HCT116 (cell line): ENCODE measurements at regions not wholly inside any gene's neighbourhood (a gene's known extent, or its start where the extent isn't known, plus 50 kb on each side); places are given as distances from the start of the nearest gene placed in this dataset.

Experiments
- ATAC-seq: fragments of 200-7000 bp; cut with Tn5 transposase; 2 replicates; pipeline ENCODE4 v1.9.1; 2020; ENCODE audit warnings: mild to moderate bottlenecking, moderate library complexity
- BruUV-seq: library from RNA; stranded (reverse); fragments of 400-500 nt; replicated peaks from 2 replicates; lab custom pipeline; 2021; lab: Mats Ljungman, UMichigan
- CTCF ChIA-PET: fragments of 300-600 bp; sonication (Branson Sonifier 250); formaldehyde crosslinking; loops from one replicate; lab custom pipeline; 2021; ENCODE audit warnings: antibody characterized with exemption; lab: Charles Lee
- POLR2A ChIA-PET: fragments of 300-600, 350-600 bp; sonication (Branson Sonifier 250); formaldehyde crosslinking; loops from one replicate; lab custom pipeline; 2021; ENCODE audit warnings: antibody characterized with exemption; lab: Charles Lee
- RAD21 ChIA-PET, 2 experiments: fragments of 300-600 bp; sonication (Branson Sonifier 250); formaldehyde crosslinking; loops; one replicate each; lab custom pipeline; 2023; ENCODE audit warnings: low total read pairs in 2 of 2; ENCODE audit not compliant: uncharacterized antibody in 2 of 2, unreplicated experiment in 2 of 2, low non-redundant PET in 1 of 2; lab: Charles Lee
- DNase-seq: peaks from one replicate; pipeline ENCODE4 v3.0.0-alpha.2; 2010; ENCODE audit warnings: low read depth, low spot score
- H2AFZ ChIP-seq: fragments of 200-600 bp; shearing (Covaris generic), sonication (generic); 2 replicates; pipeline ENCODE4 v1.6.1; 2017; ENCODE audit warnings: low read depth, mixed run types, mixed read lengths, antibody characterized with exemption, low read length; ENCODE audit not compliant: poor library complexity, severe bottlenecking
- H3K27ac ChIP-seq: 2 replicates; pipeline ENCODE4 v1.5.1; 2012; ENCODE audit warnings: low read depth, low read length
- H3K27me3 ChIP-seq: fragments of 200-600 bp; sonication (generic); 2 replicates; pipeline ENCODE4 v1.6.1; 2016; ENCODE audit warnings: mixed run types, low read length, mixed read lengths; ENCODE audit not compliant: insufficient read depth
- H3K36me3 ChIP-seq, 2 experiments: fragments of 200-500 bp in 1 of 2; fragments of 200-600 bp in 1 of 2; sonication (Bioruptor generic) in 1 of 2; sonication (generic) in 1 of 2; 2 replicates each; pipeline versions ENCODE4 v1.5.1 to v1.6.1; 2014 to 2016; ENCODE audit warnings: low read length in 2 of 2, inconsistent platforms in 1 of 2, mixed read lengths in 1 of 2, mixed run types in 1 of 2; ENCODE audit not compliant: insufficient read depth in 2 of 2, control insufficient read depth in 1 of 2
- H3K4me1 ChIP-seq, 2 experiments: fragments of 200-600 bp in 1 of 2; sonication (generic) in 1 of 2; 2 replicates each; pipeline versions ENCODE4 v1.5.1 to v1.6.1; 2012 to 2017; ENCODE audit warnings: low read length in 2 of 2, inconsistent platforms in 1 of 2, mild to moderate bottlenecking in 1 of 2, mixed read lengths in 1 of 2, mixed run types in 1 of 2, moderate library complexity in 1 of 2; ENCODE audit not compliant: insufficient read depth in 2 of 2, control insufficient read depth in 1 of 2
- H3K4me2 ChIP-seq: fragments of 200-600 bp; sonication (generic); 2 replicates; pipeline ENCODE4 v1.6.1; 2017; ENCODE audit warnings: mixed run types, low read length, mixed read lengths
- H3K4me3 ChIP-seq, 2 experiments: fragments of 200-600 bp in 1 of 2; sonication (generic) in 1 of 2; replicated peaks in 1 of 2; 2 replicates each; pipeline ENCODE4 v1.5.1; 2011 to 2016; ENCODE audit warnings: low read length in 2 of 2, control low read depth in 1 of 2, low read depth in 1 of 2, mild to moderate bottlenecking in 1 of 2, mixed read lengths in 1 of 2, mixed run types in 1 of 2
- H3K79me2 ChIP-seq: fragments of 200-600 bp; sonication (generic); 2 replicates; pipeline ENCODE4 v1.6.1; 2017; ENCODE audit warnings: mild to moderate bottlenecking, mixed run types, low read length, moderate library complexity, mixed read lengths; ENCODE audit not compliant: insufficient read depth
- H3K9ac ChIP-seq: fragments of 200-600 bp; sonication (generic); 2 replicates; pipeline ENCODE4 v1.6.1; 2016; ENCODE audit warnings: low read length, mixed read lengths
- H3K9me2 ChIP-seq: fragments of 200-600 bp; sonication (generic), shearing (Covaris generic); 2 replicates; pipeline ENCODE4 v1.6.1; 2017; ENCODE audit warnings: mixed run types, mild to moderate bottlenecking, moderate library complexity; ENCODE audit not compliant: insufficient read depth
- H3K9me3 ChIP-seq, 2 experiments: fragments of 200-500 bp in 1 of 2; fragments of 200-600 bp in 1 of 2; sonication (Bioruptor generic) in 1 of 2; sonication (generic) in 1 of 2; 2 replicates each; pipeline ENCODE4 v1.6.1; 2014 to 2017; ENCODE audit warnings: low read length in 2 of 2, mixed read lengths in 2 of 2, inconsistent platforms in 1 of 2, low read depth in 1 of 2, mild to moderate bottlenecking in 1 of 2, mixed run types in 1 of 2, moderate library complexity in 1 of 2; ENCODE audit not compliant: control insufficient read depth in 1 of 2, insufficient read depth in 1 of 2
- H4K20me1 ChIP-seq: fragments of 200-600 bp; sonication (generic), shearing (Covaris generic); 2 replicates; pipeline ENCODE4 v1.6.1; 2017; ENCODE audit warnings: mixed run types, mild to moderate bottlenecking, moderate library complexity; ENCODE audit not compliant: insufficient read depth
- CBX3 ChIP-seq: IDR thresholded peaks from 2 replicates; pipeline ENCODE4 v1.6.1; 2012; ENCODE audit warnings: low read depth
- EGR1 ChIP-seq: IDR thresholded peaks from 2 replicates; pipeline ENCODE4 v1.6.1; 2012; ENCODE audit warnings: low read depth
- ELF1 ChIP-seq: IDR thresholded peaks from 2 replicates; pipeline ENCODE4 v1.6.1; 2012; ENCODE audit warnings: low read depth, borderline replicate concordance
- EZH2phosphoT487 ChIP-seq: fragments of 200-600 bp; IDR thresholded peaks from 2 replicates; pipeline ENCODE4 v1.6.1; 2018; ENCODE audit warnings: antibody characterized with exemption, borderline replicate concordance
- FOSL1 ChIP-seq: IDR thresholded peaks from 2 replicates; pipeline ENCODE4 v1.6.1; 2012; ENCODE audit warnings: low read depth
- JUND ChIP-seq: IDR thresholded peaks from 2 replicates; pipeline ENCODE4 v1.6.1; 2012
- POLR2A ChIP-seq: IDR thresholded peaks from 2 replicates; pipeline ENCODE4 v1.7.0; 2011; ENCODE audit warnings: borderline replicate concordance; ENCODE audit not compliant: insufficient read depth, insufficient read length; ENCODE audit errors: extremely low read depth
- POLR2AphosphoS5 ChIP-seq: IDR thresholded peaks from 2 replicates; pipeline ENCODE4 v1.6.1; 2011; ENCODE audit warnings: mild to moderate bottlenecking, low read depth, low read length, moderate library complexity
- RAD21 ChIP-seq: IDR thresholded peaks from 2 replicates; pipeline ENCODE4 v1.6.1; 2012; ENCODE audit warnings: low read depth, mild to moderate bottlenecking
- SP1 ChIP-seq: IDR thresholded peaks from 2 replicates; pipeline ENCODE4 v1.6.1; 2012; ENCODE audit warnings: low read depth
- SRF ChIP-seq: IDR thresholded peaks from 2 replicates; pipeline ENCODE4 v1.6.1; 2012; ENCODE audit warnings: low read depth
- TCF7L2 ChIP-seq: IDR thresholded peaks from 2 replicates; pipeline ENCODE4 v1.7.0; 2011; ENCODE audit warnings: borderline replicate concordance, inconsistent platforms; ENCODE audit not compliant: insufficient read depth, insufficient read length; ENCODE audit errors: extremely low read depth
- YY1 ChIP-seq: IDR thresholded peaks from 2 replicates; pipeline ENCODE4 v1.6.1; 2011; ENCODE audit warnings: low read length, low read depth, moderate library complexity, mild to moderate bottlenecking; ENCODE audit not compliant: insufficient replicate concordance; ENCODE audit errors: extremely low read depth
- ZFX ChIP-seq: fragments of 450-650 bp; IDR thresholded peaks from 2 replicates; pipeline ENCODE4 v1.6.1; 2017
- ZNF274 ChIP-seq: fragments of 200-500 bp; sonication (Bioruptor generic); IDR thresholded peaks from 2 replicates; pipeline ENCODE4 v1.6.1; 2014; ENCODE audit warnings: mild to moderate bottlenecking, low read depth, low read length, inconsistent platforms
- intact Hi-C: fragments of 100-400 bp; cut with micrococcal nuclease; formaldehyde crosslinking; loops from 2 replicates; pipeline ENCODE4 v1.10.0; 2022
- TF ChIP-seq, protein P1 (sequence below): IDR thresholded peaks from 2 replicates; pipeline ENCODE4 v1.6.1; 2012; ENCODE audit warnings: low read depth
- TF ChIP-seq, protein P2 (sequence below): IDR thresholded peaks from 2 replicates; pipeline ENCODE4 v1.6.1; 2012
- TF ChIP-seq, protein P3 (sequence below): IDR thresholded peaks from 2 replicates; pipeline ENCODE4 v1.6.1; 2012
- TF ChIP-seq, protein P4 (sequence below), 3 experiments: fragments of 200-600 bp in 1 of 3; sonication (generic) in 1 of 3; IDR thresholded peaks in 2 of 3; conservative IDR thresholded peaks in 1 of 3; 2 replicates each; pipeline ENCODE4 v1.5.1; 2012 to 2017; ENCODE audit warnings: low read depth in 2 of 3, low read length in 2 of 3, antibody characterized with exemption in 1 of 3, borderline replicate concordance in 1 of 3, control low read depth in 1 of 3, mild to moderate bottlenecking in 1 of 3, mixed read lengths in 1 of 3, mixed run types in 1 of 3, moderate library complexity in 1 of 3; ENCODE audit not compliant: insufficient read depth in 1 of 3

DNA sequence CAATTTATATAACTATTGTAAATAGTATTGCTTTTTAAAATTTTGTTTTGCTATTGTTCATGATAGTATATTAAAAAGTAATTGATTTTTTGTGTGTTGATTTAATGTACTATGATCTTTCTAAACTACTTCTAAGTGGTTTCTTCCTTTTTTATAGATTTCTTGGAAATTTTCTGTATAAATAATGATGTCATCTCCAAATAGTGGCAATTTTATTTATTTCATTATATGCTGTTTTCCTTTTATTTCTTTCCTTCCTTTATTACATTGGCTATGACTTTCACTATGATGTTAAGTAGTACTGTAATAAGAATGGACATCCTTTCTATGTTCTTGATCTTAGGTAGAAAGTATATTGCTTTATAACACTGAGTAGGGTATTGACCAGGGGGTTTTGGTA lies 451.5 kb upstream of the SPTLC3 start:
- POLR2A ChIA-PET: no interaction called here
- no peak for ATAC-seq
- CTCF ChIA-PET: no interaction called here
- no peak overlapping the region for H3K9ac ChIP-seq
- no peak for DNase-seq
- RAD21 ChIA-PET: no interaction called here
- H4K20me1 ChIP-seq: no peaks in the 10 kb centered on the region
- intact Hi-C loops: no loop called here
- H3K4me2 ChIP-seq: no peak overlapping the region
- H3K27me3 ChIP-seq: no peaks in the 10 kb centered on the region
- BruUV-seq: no TSS peak
- no peaks in the 10 kb centered on the region for H3K9me2 ChIP-seq
- no peaks in the 10 kb centered on the region for H3K36me3 ChIP-seq
- H3K79me2 ChIP-seq: no peaks in the 10 kb centered on the region
- no peak overlapping the region for H2AFZ ChIP-seq
- no peaks in the 10 kb centered on the region for H3K4me1 ChIP-seq
- no peak for TF ChIP-seq FOSL1
- TF ChIP-seq SRF: no peak
- TF ChIP-seq ZNF274: no peak
- no peak for TF ChIP-seq EZH2phosphoT487
- no peak for TF ChIP-seq CBX3
- TF ChIP-seq, protein P1, sequence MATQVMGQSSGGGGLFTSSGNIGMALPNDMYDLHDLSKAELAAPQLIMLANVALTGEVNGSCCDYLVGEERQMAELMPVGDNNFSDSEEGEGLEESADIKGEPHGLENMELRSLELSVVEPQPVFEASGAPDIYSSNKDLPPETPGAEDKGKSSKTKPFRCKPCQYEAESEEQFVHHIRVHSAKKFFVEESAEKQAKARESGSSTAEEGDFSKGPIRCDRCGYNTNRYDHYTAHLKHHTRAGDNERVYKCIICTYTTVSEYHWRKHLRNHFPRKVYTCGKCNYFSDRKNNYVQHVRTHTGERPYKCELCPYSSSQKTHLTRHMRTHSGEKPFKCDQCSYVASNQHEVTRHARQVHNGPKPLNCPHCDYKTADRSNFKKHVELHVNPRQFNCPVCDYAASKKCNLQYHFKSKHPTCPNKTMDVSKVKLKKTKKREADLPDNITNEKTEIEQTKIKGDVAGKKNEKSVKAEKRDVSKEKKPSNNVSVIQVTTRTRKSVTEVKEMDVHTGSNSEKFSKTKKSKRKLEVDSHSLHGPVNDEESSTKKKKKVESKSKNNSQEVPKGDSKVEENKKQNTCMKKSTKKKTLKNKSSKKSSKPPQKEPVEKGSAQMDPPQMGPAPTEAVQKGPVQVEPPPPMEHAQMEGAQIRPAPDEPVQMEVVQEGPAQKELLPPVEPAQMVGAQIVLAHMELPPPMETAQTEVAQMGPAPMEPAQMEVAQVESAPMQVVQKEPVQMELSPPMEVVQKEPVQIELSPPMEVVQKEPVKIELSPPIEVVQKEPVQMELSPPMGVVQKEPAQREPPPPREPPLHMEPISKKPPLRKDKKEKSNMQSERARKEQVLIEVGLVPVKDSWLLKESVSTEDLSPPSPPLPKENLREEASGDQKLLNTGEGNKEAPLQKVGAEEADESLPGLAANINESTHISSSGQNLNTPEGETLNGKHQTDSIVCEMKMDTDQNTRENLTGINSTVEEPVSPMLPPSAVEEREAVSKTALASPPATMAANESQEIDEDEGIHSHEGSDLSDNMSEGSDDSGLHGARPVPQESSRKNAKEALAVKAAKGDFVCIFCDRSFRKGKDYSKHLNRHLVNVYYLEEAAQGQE: no peak
- TF ChIP-seq ELF1: no peak
- no peak for TF ChIP-seq EGR1
- TF ChIP-seq, protein P2, sequence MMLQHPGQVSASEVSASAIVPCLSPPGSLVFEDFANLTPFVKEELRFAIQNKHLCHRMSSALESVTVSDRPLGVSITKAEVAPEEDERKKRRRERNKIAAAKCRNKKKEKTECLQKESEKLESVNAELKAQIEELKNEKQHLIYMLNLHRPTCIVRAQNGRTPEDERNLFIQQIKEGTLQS: no peak
- TF ChIP-seq, protein P3, sequence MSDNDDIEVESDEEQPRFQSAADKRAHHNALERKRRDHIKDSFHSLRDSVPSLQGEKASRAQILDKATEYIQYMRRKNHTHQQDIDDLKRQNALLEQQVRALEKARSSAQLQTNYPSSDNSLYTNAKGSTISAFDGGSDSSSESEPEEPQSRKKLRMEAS: no peak
- TF ChIP-seq POLR2AphosphoS5: no peak
- no peak for TF ChIP-seq ZFX
- TF ChIP-seq RAD21: no peak
- TF ChIP-seq YY1: no peak
- no peak for TF ChIP-seq SP1
- no peak for TF ChIP-seq TCF7L2
- TF ChIP-seq JUND: no peak
- TF ChIP-seq POLR2A: no peak
- TF ChIP-seq, protein P4, sequence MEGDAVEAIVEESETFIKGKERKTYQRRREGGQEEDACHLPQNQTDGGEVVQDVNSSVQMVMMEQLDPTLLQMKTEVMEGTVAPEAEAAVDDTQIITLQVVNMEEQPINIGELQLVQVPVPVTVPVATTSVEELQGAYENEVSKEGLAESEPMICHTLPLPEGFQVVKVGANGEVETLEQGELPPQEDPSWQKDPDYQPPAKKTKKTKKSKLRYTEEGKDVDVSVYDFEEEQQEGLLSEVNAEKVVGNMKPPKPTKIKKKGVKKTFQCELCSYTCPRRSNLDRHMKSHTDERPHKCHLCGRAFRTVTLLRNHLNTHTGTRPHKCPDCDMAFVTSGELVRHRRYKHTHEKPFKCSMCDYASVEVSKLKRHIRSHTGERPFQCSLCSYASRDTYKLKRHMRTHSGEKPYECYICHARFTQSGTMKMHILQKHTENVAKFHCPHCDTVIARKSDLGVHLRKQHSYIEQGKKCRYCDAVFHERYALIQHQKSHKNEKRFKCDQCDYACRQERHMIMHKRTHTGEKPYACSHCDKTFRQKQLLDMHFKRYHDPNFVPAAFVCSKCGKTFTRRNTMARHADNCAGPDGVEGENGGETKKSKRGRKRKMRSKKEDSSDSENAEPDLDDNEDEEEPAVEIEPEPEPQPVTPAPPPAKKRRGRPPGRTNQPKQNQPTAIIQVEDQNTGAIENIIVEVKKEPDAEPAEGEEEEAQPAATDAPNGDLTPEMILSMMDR (IDR thresholded peaks at IDR 0.05 in 2 of 3, conservative IDR thresholded peaks at IDR 0.05 in 1 of 3; ENCODE audit: borderline replicate concordance in 1 of 3, insufficient read depth in 1 of 3, low read depth in 2 of 3, low read length in 2 of 3): no peak
- H3K9me3 ChIP-seq: peaks cover 14 to 18% of the 10 kb centered on the region in 2 experiments; a peak in 3 of 4 replicates
- no peak overlapping the region for H3K4me3 ChIP-seq
- H3K27ac ChIP-seq: no peak overlapping the region
